ENCODE measurements at regions not wholly inside any gene's neighbourhood (a gene's known extent, or its start where the extent isn't known, plus 50 kb on each side); places are given as distances from the start of the nearest gene placed in this dataset.

DNA sequence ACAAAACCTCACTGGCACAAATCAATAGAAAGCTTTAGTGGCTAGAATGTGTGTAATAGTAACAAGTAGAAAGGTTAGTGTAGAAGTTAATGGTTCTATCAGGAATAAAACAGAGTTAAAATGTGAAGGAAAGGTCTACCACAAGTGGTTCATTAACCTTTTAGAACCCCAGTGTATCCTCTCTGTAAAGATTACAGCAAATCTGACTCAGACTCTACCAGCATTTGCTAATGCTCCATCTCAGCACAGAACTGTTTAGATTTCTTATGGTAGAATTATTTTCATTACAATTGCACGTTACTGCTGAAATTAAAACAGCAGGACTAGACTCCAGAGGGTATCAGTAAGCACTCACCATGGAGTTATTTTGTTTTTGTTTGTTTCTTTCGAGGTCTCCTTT lies 609.0 kb upstream of the LMO3 start:
- ATAC-seq, result peak in 1 of 2 experiments; percentile 39; a peak in 1 of 6 replicates
- Histone ChIP-seq H3K4me1 (peaks cover 7% of the 10 kb centered on the region; the same call in 2 of the 3 replicates), H3K9me3 (no peaks in the 10 kb centered on the region), H3K27ac (no peak overlapping the region), H3K4me2 (peak overlapping the region; percentile 19; the same call in 2 of the 3 replicates), H3K4me3 (no peak overlapping the region)
- POLR2A ChIA-PET, result no interaction called here
- no peak for DNase-seq (ENCODE audit: low read depth in 1 of 2, low spot score in 1 of 2)
- TF ChIP-seq MAFK (IDR thresholded peaks at IDR 0.05; ENCODE audit: partially characterized antibody) (no peak), ESRRA (IDR thresholded peaks at IDR 0.05; ENCODE audit: borderline replicate concordance, low read length) (no peak), KDM5A (IDR thresholded peaks at IDR 0.05) (no peak), CHD4 (IDR thresholded peaks at IDR 0.05; ENCODE audit: borderline replicate concordance) (no peak), CBX2 (IDR thresholded peaks at IDR 0.05; ENCODE audit: borderline replicate concordance, low read depth) (no peak), RFX5 (IDR thresholded peaks at IDR 0.05) (no peak), RNF2 (IDR thresholded peaks at IDR 0.05; ENCODE audit: borderline replicate concordance, low read depth) (no peak), SMC3 (IDR thresholded peaks at IDR 0.05) (no peak), BHLHE40 (IDR thresholded peaks at IDR 0.05; ENCODE audit: low read depth, low read length) (no peak), PHF8 (IDR thresholded peaks at IDR 0.05; ENCODE audit: borderline replicate concordance, low read depth) (no peak), CBX8 (IDR thresholded peaks at IDR 0.05) (no peak), TFCP2L1 (CRISPR knock-in tag; IDR thresholded peaks at IDR 0.05) (no peak), GATA3 (IDR thresholded peaks at IDR 0.05; ENCODE audit: borderline replicate concordance) (no peak), NFE2L2 (conservative IDR thresholded peaks at IDR 0.05; ENCODE audit: low read length) (no peak), ZSCAN20 (CRISPR knock-in tag; IDR thresholded peaks at IDR 0.05) (no peak)
- TF ChIP-seq, protein P1, sequence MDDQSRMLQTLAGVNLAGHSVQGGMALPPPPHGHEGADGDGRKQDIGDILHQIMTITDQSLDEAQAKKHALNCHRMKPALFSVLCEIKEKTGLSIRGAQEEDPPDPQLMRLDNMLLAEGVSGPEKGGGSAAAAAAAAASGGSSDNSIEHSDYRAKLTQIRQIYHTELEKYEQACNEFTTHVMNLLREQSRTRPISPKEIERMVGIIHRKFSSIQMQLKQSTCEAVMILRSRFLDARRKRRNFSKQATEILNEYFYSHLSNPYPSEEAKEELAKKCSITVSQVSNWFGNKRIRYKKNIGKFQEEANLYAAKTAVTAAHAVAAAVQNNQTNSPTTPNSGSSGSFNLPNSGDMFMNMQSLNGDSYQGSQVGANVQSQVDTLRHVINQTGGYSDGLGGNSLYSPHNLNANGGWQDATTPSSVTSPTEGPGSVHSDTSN (IDR thresholded peaks at IDR 0.05), result no peak
- TF ChIP-seq, protein P2, sequence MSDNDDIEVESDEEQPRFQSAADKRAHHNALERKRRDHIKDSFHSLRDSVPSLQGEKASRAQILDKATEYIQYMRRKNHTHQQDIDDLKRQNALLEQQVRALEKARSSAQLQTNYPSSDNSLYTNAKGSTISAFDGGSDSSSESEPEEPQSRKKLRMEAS (IDR thresholded peaks at IDR 0.05), result no peak
- TF ChIP-seq, protein P3, sequence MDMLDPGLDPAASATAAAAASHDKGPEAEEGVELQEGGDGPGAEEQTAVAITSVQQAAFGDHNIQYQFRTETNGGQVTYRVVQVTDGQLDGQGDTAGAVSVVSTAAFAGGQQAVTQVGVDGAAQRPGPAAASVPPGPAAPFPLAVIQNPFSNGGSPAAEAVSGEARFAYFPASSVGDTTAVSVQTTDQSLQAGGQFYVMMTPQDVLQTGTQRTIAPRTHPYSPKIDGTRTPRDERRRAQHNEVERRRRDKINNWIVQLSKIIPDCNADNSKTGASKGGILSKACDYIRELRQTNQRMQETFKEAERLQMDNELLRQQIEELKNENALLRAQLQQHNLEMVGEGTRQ (IDR thresholded peaks at IDR 0.05), result no peak
- TF ChIP-seq, protein P4, sequence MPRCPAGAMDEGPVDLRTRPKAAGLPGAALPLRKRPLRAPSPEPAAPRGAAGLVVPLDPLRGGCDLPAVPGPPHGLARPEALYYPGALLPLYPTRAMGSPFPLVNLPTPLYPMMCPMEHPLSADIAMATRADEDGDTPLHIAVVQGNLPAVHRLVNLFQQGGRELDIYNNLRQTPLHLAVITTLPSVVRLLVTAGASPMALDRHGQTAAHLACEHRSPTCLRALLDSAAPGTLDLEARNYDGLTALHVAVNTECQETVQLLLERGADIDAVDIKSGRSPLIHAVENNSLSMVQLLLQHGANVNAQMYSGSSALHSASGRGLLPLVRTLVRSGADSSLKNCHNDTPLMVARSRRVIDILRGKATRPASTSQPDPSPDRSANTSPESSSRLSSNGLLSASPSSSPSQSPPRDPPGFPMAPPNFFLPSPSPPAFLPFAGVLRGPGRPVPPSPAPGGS (IDR thresholded peaks at IDR 0.05), result no peak
- whole genome bisulfite sequencing (ENCODE audit: missing lambda C conversion rate), result 18% methylated on average over 2 of the region's 2 CpGs
- no peak for FAIRE-seq
- CTCF ChIA-PET, result interaction anchor here (1.3 kb wide), 1 partner anchor 275 kb away, joined by 3 read pairs; no protein-coding TSS in a partner anchor

DNA sequence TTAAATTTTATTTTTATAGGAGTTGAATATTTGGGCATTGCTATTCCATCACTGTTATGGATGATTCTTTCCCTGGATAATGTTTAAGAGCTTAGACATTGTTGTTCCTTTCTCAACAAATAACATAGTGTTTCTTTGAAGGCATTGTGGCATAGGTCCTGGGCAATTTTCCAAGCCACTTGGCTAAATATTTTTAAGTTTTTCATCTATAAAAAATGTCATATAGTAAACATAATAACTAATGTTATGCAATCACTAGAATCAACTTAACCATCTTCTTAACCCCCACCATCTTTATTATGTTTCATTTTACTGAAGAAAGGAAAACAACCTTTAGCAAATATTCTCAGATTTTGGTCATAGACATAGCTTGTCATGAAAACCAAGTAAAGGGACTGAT lies 600.6 kb upstream of the LMO3 start:
- Histone ChIP-seq H3K4me3 (no peak overlapping the region), H3K27ac (no peak overlapping the region), H3K9me3 (no peaks in the 10 kb centered on the region), H3K4me1 (0 out of 3 replicates have a peak, but pooled peaks cover 6% of the 10 kb centered on the region), H3K4me2 (no peak overlapping the region)
- TF ChIP-seq, protein P1 (IDR thresholded peaks at IDR 0.05), result no peak
- TF ChIP-seq CEBPB (IDR thresholded peaks at IDR 0.05), result peak in 1 of 2 experiments; percentile 62; a peak in 2 of 4 replicates
- DNase-seq (ENCODE audit: low read depth in 1 of 2, low spot score in 1 of 2) (peak in 1 of 2 experiments; percentile 10), ATAC-seq (no peak), FAIRE-seq (no peak)
- CTCF ChIA-PET, result no interaction called here
- POLR2A ChIA-PET, result no interaction called here
